GM04503 (cell line): ENCODE measurements at regions not wholly inside any gene's neighbourhood (a gene's known extent, or its start where the extent isn't known, plus 50 kb on each side); places are given as distances from the start of the nearest gene placed in this dataset.
"Not testable (repeated sequence)": the region's sequence is repeated elsewhere in the genome, so short reads cannot be mapped to it uniquely, and the experiment has no call there.

ENCODE experiments used
- DNase-seq: peaks from one replicate; pipeline ENCODE4 v3.0.0-alpha.2; 2012; ENCODE audit warnings: low read depth

DNA sequence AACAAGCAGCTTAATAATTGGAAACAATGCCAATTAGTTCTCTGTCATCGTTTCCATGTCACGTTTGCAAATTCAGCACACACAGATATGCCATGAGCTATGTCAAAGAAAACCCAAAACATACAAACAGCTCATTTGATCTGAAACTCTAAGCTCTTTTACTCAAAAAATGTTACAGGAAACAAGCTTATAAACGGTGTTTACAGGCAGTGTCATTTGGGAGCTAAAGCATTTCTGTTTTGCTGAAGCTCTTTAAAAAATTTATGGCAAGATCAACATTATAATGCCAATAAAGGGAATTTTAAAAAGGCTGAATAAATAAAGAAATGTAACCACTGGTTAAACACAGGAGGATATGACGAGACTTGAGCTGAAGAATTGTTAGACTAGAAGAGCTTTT lies 94.0 kb upstream of the HS3ST2 start:
- no peak for DNase-seq

DNA sequence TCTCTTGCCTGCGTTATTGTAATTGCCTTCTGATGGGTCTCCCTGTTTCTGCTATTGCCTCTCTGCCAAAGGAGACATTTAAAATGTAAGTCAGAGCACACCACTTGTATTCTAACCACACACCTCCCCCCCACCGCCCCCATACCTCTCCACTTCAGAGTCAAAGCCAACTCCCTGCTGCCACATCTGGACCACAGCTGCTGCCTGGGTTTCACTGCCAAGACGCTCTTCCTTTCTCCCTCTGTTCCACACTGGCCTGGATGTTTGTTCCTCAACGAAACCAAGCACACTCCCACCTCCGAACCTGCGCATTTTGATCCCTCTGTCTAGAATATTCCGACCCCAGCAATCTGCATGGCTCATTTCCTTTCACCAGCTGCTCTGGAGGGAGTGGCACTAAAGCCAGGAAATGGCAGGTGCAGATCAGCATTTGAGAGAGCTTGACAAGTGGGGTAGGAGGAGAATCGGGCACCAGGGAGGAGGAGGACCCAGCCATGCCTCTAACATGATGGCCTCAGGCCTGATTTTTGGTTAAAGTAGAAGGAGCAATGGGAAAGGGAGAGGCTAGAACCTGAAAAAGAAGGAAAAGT lies 92.4 kb upstream of the HS3ST2 start:
- no peak for DNase-seq

DNA sequence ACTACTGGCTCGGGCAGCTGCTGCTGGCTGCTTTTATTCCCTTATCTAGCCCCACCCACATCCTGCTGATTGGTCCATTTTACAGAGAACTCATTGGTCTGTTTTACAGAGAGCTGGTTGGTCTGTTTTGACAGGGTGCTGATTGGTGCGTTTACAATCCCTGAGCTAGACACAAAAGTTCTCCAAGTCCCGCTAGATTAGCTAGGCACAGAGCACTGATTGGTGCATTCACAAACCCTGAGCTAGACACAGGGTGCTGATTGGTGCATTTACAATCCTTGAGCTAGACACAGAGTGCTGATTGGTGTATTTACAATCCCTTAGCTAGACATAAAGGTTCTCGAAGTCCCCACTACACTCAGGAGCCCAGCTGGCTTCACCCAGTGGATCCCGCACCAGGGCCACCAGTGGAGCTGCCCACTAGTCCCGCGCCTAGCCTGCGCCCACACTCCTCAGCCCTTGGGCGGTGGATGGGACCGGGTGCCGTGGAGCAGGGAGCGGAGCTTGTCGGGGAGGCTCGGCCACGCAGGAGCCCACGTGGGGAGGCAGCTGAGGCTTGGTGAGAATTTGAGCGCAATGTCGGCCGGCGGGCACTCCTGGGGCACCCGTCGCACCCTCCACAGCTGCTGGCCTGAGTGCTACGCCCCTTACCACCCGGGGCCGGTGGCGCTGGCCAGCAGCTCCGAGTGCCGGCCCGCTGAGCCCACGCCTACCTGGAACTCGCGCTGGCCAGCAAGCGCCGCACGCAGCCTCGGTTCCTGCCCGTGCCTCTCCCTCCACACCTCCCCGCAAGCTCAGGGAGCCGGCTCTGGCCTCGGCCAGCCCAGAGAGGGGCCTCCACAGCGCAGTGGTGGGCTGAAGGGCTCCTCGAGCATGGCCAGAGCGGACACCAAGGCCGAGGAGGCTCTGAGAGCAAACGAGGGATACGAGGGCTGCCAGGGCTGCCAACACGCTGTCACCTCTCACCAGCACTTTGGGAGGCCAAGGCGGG lies 91.1 kb upstream of the HS3ST2 start:
- not testable (repeated sequence) for DNase-seq

DNA sequence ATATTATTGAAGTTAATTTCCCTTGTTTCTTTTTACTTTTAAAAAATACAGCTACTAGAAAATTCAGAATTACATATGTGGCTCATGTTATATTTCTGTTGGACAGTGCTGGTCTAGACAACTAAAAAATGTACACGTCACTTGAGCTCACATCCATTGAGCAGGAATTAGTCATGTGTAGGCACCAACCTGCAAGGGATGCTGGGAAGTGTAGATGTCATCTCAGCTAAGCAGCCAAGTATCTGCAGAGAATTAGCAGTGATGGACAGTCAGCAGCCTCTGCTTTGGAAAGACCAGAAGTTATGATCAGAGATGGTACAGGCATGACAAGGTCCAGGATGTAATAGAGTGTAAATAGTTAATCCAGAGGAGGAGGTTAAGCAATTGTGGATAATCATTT lies 87.1 kb upstream of the HS3ST2 start:
- DNase-seq: no peak

DNA sequence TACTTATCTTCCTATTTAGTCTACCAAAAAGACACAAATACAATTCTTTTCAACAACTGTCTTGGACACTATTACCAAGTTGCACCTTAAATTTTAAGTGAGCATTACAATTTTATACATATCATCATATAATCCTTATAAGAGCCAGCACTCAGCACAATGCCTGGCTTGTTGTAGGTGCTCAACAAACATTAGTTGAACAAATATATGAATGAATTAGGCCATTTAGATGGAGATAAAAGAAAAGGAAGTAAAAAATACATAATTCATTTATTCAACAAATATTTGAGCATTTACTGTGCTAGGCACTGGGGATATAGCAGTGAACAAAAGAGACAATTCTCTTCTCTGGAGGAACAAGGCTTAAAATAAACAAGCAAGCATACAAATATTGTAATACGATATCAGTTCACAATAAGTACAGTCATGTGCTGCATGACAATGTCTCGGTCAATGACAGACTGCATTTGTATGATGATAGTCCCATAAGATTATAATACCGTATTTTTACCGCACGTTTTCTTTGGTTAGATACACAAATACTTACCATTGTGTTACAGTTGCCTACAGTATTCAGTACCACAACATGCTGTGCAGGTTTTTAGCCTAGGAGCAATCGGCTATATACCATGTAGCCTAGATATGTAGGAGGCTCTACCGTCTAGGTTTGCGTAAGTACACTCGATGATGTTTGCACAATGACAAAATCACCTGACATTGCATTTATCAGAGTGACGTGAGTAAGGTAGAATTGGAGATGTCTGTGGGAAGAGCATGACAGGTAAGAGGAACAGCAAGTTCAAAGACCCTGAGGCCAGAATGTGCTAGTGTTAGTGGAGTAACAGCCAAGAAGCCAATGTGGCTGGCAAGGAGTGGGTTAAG lies 86.4 kb upstream of the HS3ST2 start:
- no peak for DNase-seq

DNA sequence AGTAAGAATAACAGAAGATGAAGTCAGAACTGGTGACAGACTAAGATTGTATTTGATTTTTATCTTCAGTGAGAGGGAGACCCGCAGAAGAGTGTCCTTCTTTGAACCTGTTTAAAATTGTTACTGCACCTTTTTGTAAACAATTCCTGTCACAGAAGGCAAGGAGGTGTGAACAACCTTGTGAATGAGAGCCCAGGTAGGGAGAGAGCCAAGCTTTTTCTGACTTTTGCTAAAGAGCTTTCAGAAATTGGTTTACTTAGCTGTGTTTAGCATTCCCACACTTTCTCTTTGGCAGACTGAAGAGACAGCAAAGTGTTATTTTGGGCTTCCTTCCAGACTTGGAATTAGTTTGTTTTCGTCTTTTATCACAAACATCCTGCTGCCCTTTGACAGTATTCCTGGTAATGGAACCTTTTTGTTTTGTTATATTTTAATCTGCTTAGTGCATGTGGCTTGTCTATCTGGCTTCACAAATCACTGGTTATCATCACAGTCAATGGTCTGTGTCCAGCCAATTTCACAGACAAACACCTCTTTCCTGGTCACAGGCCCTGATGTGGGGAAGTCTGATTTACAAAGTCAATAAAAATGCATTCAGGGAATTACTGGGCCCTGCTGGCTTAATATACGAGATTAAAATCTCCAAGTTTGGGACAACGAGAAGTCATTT lies 85.7 kb upstream of the HS3ST2 start:
- DNase-seq: no peak

DNA sequence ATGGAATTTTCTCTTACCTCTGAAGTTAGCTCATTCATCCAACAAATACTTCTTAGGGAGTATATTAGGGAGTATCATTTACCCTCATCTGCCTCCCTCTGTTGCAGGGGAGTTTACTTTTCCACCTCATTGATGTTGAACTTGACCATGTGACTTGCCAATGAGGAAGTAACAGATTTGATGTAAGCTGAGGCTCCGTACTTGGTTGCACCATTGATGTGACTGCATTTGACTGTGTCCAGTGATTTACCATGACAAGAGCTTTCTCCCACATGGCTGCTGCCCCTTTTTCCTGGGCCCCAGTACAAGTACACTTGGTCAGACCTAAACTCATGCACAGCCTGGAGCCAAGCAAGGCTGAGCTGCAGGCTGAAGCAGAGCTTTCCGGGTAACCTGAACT lies 81.6 kb upstream of the HS3ST2 start:
- DNase-seq: no peak

DNA sequence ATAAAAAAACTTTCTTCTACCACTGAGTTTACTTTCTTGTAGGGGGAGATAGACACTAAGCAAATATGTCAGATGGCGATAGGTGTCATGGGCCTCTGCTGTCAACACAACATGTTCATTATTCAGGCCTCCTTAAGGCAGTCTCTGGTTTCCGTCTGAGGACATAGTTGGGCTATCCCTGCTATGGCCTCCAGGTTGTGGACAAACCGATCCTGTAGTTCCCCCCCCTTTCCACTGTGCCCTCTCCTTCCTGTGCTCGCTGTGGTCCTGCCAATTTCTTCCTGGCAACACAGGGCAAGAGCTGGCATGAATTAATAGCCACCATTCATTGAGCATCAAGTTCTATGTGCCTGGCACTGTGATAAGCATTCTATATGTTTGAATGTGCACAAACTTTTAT lies 81.0 kb upstream of the HS3ST2 start:
- DNase-seq: no peak

DNA sequence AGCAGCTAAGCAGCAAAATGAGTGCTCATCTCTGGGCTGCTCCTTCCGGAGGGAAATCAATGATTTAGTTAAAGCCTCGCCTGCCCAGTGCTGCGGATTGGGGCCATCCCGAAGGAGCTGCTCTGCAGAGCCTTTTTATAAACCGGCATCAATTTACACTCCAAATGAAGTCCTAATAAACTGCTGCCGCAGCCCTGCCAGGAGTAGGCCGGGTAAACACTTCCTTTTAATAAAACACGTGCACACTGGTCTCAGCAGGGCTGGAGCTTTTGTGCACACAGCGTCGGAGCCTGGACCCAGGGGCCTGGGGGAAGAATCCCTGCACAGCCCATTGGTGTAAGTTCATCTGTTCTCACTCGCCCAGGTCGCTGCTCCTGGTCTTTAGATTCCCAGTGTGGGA lies 79.6 kb upstream of the HS3ST2 start:
- no peak for DNase-seq

DNA sequence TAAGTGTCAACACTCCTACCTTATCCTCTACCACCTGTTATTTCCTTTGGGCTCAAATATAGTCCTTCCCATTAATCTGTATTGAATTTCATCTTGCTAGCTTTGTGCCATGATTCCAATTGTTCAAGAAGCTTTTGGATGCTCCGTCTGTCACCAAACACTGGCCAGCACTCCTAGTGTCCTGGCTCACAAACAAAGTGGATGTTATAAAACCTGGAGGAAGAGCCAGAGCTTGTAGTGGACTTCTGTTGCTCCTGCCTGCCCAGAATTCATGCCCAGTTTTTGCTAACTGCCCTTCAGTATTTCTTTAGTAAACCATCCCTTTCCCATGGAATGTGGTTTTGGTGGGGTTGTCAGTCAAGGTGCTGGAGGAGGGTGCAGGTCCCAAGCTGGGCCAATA lies 77.2 kb upstream of the HS3ST2 start:
- DNase-seq: no peak

DNA sequence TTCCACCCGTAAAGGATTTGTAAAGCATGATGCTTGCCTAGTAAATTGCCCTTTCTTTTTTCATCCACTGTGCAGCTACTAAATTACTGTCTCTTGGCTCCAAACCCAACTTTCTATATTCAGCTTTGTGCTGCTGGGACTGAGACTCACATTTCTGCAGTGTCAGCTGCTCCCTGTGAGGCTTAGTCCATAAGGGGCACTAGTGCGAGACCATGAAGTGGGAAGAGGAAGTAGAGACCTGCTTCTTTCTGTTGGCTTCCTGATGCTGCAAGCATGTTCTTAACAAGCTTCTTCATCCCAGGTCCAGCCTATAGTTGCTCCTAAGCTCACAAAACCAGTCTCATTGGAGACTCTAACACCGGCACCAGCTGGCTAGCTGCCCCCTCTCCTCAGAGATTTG lies 74.9 kb upstream of the HS3ST2 start:
- DNase-seq: no peak

DNA sequence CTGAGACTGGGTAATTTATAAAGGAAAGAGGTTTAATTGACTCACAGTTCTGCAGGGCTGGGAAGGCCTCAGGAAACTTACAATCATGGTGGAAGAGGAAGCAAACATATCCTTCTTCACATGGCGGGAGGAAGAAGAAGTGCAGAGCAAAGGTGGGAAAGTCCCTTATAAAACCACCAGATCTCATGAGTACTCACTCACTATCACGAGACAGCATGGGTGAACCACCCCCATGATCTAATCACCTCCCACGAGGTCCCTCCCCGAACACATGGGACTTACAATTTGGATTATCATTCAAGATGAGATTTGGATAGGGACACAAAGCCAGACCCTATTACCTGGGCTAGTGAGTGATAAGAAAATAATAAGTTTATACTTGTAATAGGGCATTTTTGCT lies 70.6 kb upstream of the HS3ST2 start:
- DNase-seq: no peak

DNA sequence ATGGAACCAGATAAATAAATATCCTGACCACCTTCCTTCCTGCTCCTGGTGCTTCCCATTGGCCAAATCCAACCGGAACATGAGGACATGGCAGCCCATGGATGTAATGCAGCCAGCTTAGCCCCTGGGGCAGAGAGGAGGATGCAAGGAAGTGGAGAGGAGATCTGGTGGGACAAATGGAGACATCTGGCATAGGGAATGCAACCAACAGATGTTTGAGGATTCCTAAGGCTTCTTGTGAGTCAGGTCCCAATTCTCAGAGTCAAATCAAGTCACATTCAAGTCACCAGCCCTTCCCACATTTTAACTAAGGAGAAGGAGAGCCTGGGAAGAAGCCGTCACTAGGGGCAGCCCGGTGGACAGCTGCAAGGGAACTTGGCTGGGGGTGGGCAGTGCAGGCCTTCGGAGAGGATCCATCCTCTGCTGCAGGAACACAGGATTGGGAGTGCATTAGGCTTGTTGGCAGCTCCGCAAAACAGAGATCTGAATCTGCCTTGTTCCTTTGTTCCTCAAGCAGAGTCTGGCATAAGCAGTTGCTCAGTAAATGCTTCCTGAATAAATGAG lies 62.8 kb upstream of the HS3ST2 start:
- no peak for DNase-seq

DNA sequence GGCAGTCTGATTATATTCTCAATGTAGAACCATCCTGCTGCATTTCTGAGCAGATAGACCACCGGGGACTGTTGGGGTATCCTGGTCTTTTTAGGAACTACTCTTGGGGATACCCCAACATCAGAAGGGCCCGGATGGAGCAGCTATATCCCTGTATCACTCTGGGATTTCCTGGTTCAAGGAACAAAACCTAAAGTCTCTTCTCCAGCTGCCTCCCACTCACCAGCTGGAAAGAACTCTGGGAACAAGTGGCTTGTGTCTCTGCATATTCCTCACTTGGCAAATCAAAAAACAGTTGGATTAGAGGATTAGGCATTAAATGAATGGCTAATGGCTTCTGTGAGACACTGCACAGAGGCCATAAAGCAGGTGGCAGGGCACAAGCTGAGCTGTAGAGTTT lies 62.3 kb upstream of the HS3ST2 start:
- no peak for DNase-seq

DNA sequence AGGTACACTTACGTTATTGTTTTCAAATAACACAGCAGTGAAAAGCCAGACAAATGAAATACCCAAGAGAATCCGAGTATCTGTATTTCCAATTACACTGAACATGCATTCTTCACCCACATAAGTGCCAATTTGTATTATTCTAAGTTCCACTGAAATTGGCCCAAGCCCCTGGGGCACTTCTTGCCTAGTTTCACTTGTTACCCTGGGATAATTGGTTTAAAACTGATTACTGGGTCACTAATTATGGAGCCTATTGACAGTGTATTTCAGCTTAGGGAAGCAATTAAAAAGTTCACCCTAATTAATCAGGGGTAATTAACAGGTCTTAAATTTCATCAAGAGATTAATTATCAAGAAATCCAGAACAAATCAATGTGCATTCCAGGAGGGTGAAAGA lies 60.5 kb upstream of the HS3ST2 start:
- no peak for DNase-seq

DNA sequence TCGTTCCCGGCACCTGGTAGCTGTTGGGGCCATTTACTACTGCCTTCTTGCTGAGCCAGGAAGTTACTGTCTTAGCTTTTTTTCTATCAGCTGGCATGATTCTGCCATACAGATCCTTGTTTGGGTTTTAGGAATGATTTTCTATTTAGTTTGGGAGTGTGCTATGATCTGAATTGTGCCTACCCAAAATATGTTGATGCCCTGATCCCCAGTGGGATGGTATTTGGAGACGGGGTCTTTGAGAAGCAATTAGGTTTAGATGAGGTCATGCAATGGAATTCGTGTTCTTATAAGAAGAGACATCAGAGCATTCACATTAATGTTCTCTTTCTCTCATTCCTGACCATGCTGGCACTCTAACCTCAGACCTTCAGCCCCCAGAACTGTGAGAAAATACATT lies 59.4 kb upstream of the HS3ST2 start:
- DNase-seq: no peak

DNA sequence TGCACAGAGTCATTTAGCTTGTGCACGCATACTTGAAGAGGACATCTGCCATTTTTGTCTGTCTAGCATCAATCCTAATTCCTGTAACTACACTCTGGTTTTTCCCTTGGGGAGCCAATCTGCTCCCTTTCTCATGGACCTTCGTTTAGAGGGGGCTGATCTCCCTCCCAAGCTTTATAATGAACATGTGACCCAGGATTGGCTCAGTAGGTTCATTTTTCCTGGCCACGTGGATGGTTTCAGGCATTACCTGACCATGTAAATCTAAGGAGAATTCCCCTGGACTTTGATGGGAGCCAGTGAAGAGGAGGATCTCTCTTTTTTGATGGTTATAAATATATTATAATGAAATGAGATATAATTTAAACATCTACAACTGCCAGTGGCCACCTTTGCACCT lies 56.8 kb upstream of the HS3ST2 start:
- no peak for DNase-seq

DNA sequence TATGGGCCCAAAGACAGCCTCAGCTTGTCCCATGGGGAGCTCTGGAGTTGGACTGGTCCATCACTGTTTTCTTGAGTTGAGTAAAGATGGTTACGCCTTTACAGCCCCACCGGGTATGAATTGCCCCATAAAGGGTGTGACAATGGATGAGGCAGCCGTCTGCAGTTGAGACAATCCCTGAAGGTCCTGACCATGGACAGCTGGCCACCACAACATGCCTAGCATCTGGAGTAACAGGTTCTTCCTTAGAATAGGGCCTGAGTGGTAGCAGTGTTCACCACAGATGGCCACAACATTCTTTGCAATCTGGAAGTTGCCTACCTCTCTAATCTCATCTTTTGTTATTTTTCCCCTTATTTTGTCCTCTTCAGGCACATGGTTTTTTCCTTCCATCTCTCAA lies 51.5 kb upstream of the HS3ST2 start:
- DNase-seq: no peak

DNA sequence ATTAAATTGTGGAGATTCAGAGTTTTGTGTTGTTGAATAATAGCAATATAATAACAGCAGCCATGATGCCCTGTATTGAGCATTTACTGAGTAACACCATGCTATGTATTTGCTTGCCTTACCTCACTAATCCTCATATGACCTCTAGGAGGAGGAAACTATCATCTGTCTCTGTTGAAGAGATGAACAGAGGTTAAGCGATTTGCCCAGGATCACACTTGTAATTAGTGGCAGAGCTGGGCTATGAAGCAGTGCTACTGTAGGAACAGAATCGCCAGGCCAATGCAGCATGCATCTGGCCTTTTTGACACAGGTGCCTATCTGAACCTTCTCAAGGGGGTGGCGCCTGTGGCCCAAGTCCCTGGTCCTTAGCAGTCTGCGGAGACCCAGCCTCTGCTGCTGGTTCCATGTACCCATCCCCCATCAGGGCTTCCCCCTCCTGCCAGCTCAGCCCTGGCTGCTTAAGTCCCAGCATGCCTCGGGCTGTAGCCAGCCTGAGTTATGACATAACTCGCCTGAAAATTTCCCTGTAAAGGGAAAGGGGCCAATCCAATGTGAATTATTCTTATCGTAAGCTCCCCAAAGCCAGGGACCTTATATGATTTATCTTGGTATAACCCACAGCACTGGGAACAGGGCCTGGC lies 50.4 kb upstream of the HS3ST2 start:
- no peak for DNase-seq
